Body of pancreas (tissue), 4 donors: ENCODE measurements at regions not wholly inside any gene's neighbourhood (a gene's known extent, or its start where the extent isn't known, plus 50 kb on each side); places are given as distances from the start of the nearest gene placed in this dataset.

Source experiments
- ATAC-seq: fragments of 150-250 bp; one replicate; pipeline ENCODE4 v1.9.1; 2016
- DNase-seq, 4 donors: peaks; one replicate each; pipeline ENCODE4 v3.0.0-alpha.2; 2019
- H3K27ac ChIP-seq, 4 donors: fragments of 200-600 bp; sonication (generic); 1 replicate in 3 of 4; 2 replicates in 1 of 4; pipeline versions ENCODE4 v1.5.1 to v1.6.1; 2016 to 2019; ENCODE audit warnings: mild to moderate bottlenecking in 1 of 4, mixed read lengths in 1 of 4, moderate library complexity in 1 of 4
- H3K27me3 ChIP-seq, 2 donors: fragments of 200-600 bp; sonication (generic); one replicate each; pipeline ENCODE4 v1.6.0; 2016; ENCODE audit warnings: mild to moderate bottlenecking in 1 of 2
- H3K36me3 ChIP-seq, 2 donors: fragments of 200-600 bp; sonication (generic); replicated peaks in 1 of 2; 2 replicates each; pipeline ENCODE4 v1.5.1; 2016; ENCODE audit warnings: low read depth in 2 of 2; ENCODE audit not compliant: insufficient read depth in 1 of 2
- H3K4me1 ChIP-seq: fragments of 200-600 bp; sonication (generic); one replicate; pipeline ENCODE4 v1.6.0; 2016
- H3K4me3 ChIP-seq, 2 donors: fragments of 200-600 bp; sonication (generic); 1 replicate in 1 of 2; 2 replicates in 1 of 2; pipeline ENCODE4 v1.5.1; 2016 to 2019
- H3K9me3 ChIP-seq, 3 donors: fragments of 200-600 bp; sonication (generic); 1 replicate in 2 of 3; 2 replicates in 1 of 3; pipeline ENCODE4 v1.5.1; 2016
- CTCF ChIP-seq, 7 experiments: fragments of 450-650 bp in 4 of 7; fragments of 200-600 bp in 3 of 7; sonication (generic) in 3 of 7; IDR thresholded peaks; one replicate each; pipeline ENCODE4 v1.5.1; 2016 to 2019; ENCODE audit warnings: antibody characterized with exemption in 7 of 7
- POLR2A ChIP-seq, 3 donors: fragments of 450-650 bp; IDR thresholded peaks; one replicate each; pipeline ENCODE4 v1.6.1; 2016; ENCODE audit warnings: antibody characterized with exemption in 3 of 3, mild to moderate bottlenecking in 2 of 3
- WGBS, 2 donors: methylation state at CpG; one replicate each; pipeline ENCODE4 v1.1.5; 2017; 5-methylcytosine and 5-hydroxymethylcytosine counted together
- intact Hi-C: fragments of 100-400 bp; cut with DNase I; formaldehyde crosslinking; loops from one replicate; pipeline ENCODE4 v1.15.1; 2023

GRCh38 chr13:39963612-39964011 lies 308.1 kb downstream of the COG6 start:
- Histone ChIP-seq H3K4me1 (peaks cover 10% of the 10 kb centered on the region), H3K4me3 (no peak overlapping the region), H3K27ac (no peak overlapping the region), H3K27me3 (no peaks in the 10 kb centered on the region), H3K36me3 (no peaks in the 10 kb centered on the region), H3K9me3 (no peaks in the 10 kb centered on the region)
- ATAC-seq (no peak), DNase-seq (no peak)
- no peak for TF ChIP-seq POLR2A (IDR thresholded peaks at IDR 0.05)
- 88 to 89% methylated on average over 1 of the region's 1 CpG for WGBS, 2 donors
- intact Hi-C loops = no loop called here

DNA sequence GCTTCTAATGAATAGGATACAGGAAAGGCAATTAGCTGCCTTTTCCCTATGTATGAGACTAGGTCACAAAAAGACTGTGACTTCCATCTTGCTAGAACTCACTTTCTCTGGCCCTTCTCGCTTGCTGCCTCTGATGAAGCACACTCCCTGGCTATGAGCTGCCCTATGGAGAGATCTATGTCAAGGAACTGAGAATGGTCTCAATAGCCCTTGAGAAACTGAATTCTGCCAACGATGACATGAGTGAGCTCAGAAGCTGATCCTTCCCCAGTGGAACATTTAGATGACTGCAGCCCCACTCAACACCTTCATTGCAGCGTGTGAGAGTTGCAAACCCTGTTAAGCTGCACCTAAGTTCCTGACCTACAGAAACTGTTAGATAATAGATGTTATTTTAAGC lies 309.8 kb downstream of the COG6 start:
- no peaks in the 10 kb centered on the region for H3K36me3 ChIP-seq
- DNase-seq = no peak
- no peaks in the 10 kb centered on the region for H3K9me3 ChIP-seq
- WGBS, 2 donors = 90 to 96% methylated on average over 3 of the region's 3 CpGs
- TF ChIP-seq CTCF (IDR thresholded peaks at IDR 0.05) (no peak), POLR2A (IDR thresholded peaks at IDR 0.05) (no peak)
- H3K27me3 ChIP-seq = no peaks in the 10 kb centered on the region
- H3K4me1 ChIP-seq = peaks cover 10% of the 10 kb centered on the region
- no peak overlapping the region for H3K27ac ChIP-seq
- intact Hi-C loops = no loop called here
- no peak for ATAC-seq
- no peak overlapping the region for H3K4me3 ChIP-seq

DNA sequence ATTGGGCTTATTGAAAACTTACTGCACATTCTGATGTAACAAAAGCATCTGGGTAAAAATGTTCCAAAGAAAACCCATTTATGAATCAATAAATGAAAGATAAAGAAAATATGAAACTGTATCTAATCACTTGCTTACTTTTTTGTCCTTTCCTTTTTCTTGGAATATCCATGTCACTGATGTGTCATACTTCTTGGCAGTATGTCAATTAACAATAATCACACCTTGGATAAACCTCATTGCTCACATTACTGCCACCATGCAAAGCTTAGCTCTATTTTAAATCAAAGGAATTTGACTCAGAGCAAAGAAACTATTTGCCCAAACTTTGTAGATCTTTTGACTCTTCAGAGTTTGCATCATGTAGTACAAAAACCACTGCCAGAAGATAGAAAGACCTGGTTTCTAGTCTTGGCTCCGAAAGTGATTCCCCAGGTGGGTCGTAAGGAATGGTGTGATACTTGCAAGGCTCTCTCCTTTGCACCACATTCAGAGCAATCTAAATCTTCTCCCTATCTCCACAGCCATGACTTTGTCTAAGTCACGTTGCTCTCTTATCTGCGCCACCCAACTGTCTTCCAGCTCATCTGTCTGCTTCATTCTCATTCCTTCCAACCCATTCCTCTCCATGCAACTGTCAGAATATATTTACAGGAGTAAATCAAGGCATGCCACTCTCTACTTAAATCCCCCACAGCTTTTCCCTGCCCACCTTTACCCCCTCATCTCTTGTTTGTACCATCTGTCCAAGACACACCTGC lies 311.9 kb downstream of the COG6 start:
- intact Hi-C loops = no loop called here
- peak; percentile 56 for ATAC-seq
- TF ChIP-seq CTCF (IDR thresholded peaks at IDR 0.05) = no peak
- TF ChIP-seq POLR2A (IDR thresholded peaks at IDR 0.05) = no peak
- 86 to 87% methylated on average over 4 of the region's 4 CpGs for WGBS, 2 donors
- Histone ChIP-seq H3K4me3 (no peak overlapping the region), H3K27me3 (no peaks in the 10 kb centered on the region), H3K27ac (no peak overlapping the region), H3K36me3 (no peaks in the 10 kb centered on the region), H3K4me1 (peaks cover 10% of the 10 kb centered on the region), H3K9me3 (no peaks in the 10 kb centered on the region)
- no peak for DNase-seq

DNA sequence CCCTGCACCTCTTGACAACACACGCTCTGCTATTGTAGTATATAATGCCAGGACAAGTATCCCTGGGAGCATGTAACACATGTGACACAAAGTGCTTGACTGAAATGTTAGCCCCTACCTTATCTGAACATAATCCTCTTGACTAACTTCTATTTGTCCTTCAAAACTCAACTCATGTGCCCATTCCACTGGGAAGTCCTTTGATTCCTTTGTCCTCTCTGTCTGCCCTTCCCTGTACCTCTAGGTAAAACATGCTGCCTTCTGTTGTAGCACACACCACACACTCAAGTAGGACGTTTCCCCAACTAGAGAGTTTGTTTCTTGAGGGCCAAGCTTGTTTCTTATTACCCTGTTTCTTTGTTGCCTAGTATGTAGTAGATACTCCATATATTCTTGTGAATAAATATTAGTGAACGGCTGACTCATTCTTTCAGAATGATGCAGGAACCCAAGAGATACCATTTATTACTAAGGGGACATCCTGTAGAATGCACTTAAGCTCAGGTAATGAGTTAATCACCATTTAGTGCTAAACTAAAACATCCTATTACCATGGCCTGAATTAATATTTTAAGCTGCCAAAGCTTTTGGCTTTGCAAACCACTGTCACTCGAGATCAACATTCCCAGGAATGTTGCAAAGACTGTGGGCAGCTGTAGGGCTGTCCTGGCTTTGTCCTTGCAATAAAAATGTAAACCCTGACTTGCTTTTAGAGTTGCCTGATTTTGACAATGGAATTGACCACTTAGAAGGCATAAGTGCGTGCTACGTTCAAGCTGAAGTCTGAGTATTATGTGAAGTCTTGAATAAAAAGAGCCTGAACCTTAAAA lies 313.4 kb downstream of the COG6 start:
- ATAC-seq = no peak
- no peak for TF ChIP-seq POLR2A (IDR thresholded peaks at IDR 0.05)
- TF ChIP-seq CTCF (IDR thresholded peaks at IDR 0.05) = no peak
- H3K9me3 ChIP-seq = no peaks in the 10 kb centered on the region
- no peak for DNase-seq
- H3K27ac ChIP-seq = no peak overlapping the region
- 85% methylated on average over 6 of the region's 6 CpGs for WGBS, 2 donors
- H3K27me3 ChIP-seq = no peaks in the 10 kb centered on the region
- peaks cover 10% of the 10 kb centered on the region for H3K4me1 ChIP-seq
- no peaks in the 10 kb centered on the region for H3K36me3 ChIP-seq
- no peak overlapping the region for H3K4me3 ChIP-seq
- intact Hi-C loops = no loop called here

DNA sequence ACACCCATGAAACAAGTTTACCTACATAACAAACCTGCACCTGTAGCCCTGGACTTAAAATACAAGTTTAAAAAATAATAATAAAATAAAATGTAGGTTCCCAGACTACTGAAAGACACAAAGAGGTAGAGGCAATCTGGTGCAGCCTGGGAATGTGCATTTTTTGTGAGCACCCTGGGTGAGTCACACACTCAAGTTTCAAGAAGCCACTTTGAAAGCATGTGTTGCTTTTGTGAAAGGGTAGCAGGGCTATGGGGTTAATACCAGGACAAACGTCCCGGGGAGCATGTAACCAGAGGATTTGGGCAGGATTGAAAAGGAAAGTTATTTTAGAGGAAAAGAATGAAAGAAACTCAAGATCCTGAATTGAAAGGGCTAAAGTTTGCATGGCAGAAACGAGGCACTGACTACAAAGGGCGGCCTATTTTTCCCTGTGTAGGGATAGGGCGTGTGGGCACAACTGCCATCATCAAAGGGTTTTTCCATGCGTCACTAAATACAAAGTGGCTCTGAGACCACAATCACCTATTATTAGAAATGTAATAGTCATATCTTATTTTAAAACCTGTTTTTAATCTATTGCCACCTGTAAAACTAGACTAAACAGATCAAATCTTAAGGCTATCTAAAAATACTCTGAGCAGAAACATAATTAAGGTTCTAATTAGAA lies 314.9 kb downstream of the COG6 start:
- ATAC-seq = no peak

More for the DNA sequence above, 314.9 kb downstream of the COG6 start:
- Histone ChIP-seq H3K27me3 (no peaks in the 10 kb centered on the region), H3K4me3 (no peak overlapping the region), H3K36me3 (no peaks in the 10 kb centered on the region), H3K9me3 (no peaks in the 10 kb centered on the region), H3K4me1 (peaks cover 10% of the 10 kb centered on the region), H3K27ac (no peak overlapping the region)
- no peak for DNase-seq
- TF ChIP-seq POLR2A (IDR thresholded peaks at IDR 0.05) (no peak), CTCF (IDR thresholded peaks at IDR 0.05) (no peak)
- intact Hi-C loops = no loop called here
- 79 to 84% methylated on average over 6 of the region's 6 CpGs for WGBS, 2 donors
